Activated CD4-positive, alpha-beta T cell treated with anti-CD3 and anti-CD28 coated beads for 36 hours (primary cell): ENCODE measurements at regions not wholly inside any gene's neighbourhood (a gene's known extent, or its start where the extent isn't known, plus 50 kb on each side); places are given as distances from the start of the nearest gene placed in this dataset.

Experiments
- ATAC-seq: fragments of 200-7000 bp; cut with Tn5 transposase; one replicate; pipeline ENCODE4 v1.10.0; 2021; ENCODE audit warnings: mild to moderate bottlenecking, moderate library complexity
- CTCF ChIA-PET: fragments of 350-600 bp; sonication (Branson Sonifier 250); formaldehyde crosslinking; loops from one replicate; lab custom pipeline; 2021; ENCODE audit warnings: antibody characterized with exemption; lab: Charles Lee
- POLR2A ChIA-PET: fragments of 350-600 bp; sonication (Branson Sonifier 250); formaldehyde crosslinking; loops from one replicate; lab custom pipeline; 2021; ENCODE audit warnings: antibody characterized with exemption, inconsistent platforms; lab: Charles Lee
- DNase-seq: peaks from one replicate; pipeline ENCODE4 v3.0.0-alpha.2; 2020
- H3K27ac Mint-ChIP-seq: one replicate; pipeline ENCODE4 v1.8.0; 2021; ENCODE audit warnings: mixed read lengths
- H3K27me3 Mint-ChIP-seq: one replicate; pipeline ENCODE4 v1.8.0; 2021; ENCODE audit warnings: mixed read lengths
- H3K36me3 Mint-ChIP-seq: one replicate; pipeline ENCODE4 v1.8.0; 2021; ENCODE audit warnings: low read depth, mixed read lengths
- H3K4me1 Mint-ChIP-seq: one replicate; pipeline ENCODE4 v1.8.0; 2021; ENCODE audit warnings: mixed read lengths
- H3K4me3 Mint-ChIP-seq: one replicate; pipeline ENCODE4 v1.8.0; 2021; ENCODE audit warnings: mild to moderate bottlenecking, moderate library complexity, mixed read lengths
- H3K9me3 Mint-ChIP-seq: one replicate; pipeline ENCODE4 v1.8.0; 2021; ENCODE audit warnings: low read depth, mixed read lengths
- intact Hi-C, 2 experiments: fragments of 100-400 bp; cut with DNase I in 1 of 2; cut with micrococcal nuclease in 1 of 2; formaldehyde crosslinking; loops; one replicate each; pipeline versions ENCODE4 v1.14.2 to v1.15.1; 2022 to 2024; cut with DNase I, micrococcal nuclease

DNA sequence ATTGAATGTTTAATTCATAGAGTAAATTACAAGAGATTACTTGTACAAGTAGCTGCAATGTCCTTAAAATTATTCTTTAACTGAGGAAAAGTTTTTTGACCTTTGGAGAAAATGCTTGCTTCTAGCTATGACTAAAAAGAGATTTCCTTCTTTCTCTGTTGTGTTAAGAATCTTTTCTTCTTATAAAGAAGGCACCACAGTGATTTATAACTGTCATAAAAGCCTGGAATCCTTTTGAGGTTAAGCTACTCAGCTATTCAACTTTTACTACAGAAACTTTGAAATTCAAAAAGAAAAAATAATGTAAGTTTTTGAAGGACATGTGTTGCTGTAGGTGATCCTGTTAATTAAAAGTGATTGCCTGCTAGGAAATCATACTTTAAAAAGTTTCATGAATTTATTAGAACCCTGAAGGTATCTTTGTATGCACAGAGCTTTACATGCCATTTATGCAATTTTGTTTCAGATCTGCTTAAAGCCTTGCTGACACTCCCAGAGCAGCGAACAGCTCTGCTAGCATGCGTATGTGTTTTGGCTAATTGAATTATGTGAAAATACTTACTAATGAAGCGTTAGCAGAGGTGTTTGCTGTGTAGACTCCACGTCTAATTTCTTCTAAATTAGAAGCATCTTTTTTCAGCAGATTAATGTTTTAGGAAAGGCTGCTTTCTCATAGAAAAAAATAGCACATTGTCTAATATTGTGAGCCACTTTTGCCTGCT is 94.7 kb upstream of the SMYD2 start:
- Mint-ChIP-seq H3K4me3 (no peak overlapping the region), H3K27me3 (peaks cover 50% of the 10 kb centered on the region), H3K4me1 (peaks cover 8% of the 10 kb centered on the region), H3K27ac (no peak overlapping the region), H3K9me3 (peaks cover 10% of the 10 kb centered on the region), H3K36me3 (no peaks in the 10 kb centered on the region)
- intact Hi-C loops: no loop called here
- ATAC-seq (no peak), DNase-seq (no peak)
- ChIA-PET CTCF (interaction anchor here (0.7 kb wide), 1 partner anchor 28 kb away, joined by 3 read pairs; no protein-coding TSS in a partner anchor), POLR2A (no interaction called here)

DNA sequence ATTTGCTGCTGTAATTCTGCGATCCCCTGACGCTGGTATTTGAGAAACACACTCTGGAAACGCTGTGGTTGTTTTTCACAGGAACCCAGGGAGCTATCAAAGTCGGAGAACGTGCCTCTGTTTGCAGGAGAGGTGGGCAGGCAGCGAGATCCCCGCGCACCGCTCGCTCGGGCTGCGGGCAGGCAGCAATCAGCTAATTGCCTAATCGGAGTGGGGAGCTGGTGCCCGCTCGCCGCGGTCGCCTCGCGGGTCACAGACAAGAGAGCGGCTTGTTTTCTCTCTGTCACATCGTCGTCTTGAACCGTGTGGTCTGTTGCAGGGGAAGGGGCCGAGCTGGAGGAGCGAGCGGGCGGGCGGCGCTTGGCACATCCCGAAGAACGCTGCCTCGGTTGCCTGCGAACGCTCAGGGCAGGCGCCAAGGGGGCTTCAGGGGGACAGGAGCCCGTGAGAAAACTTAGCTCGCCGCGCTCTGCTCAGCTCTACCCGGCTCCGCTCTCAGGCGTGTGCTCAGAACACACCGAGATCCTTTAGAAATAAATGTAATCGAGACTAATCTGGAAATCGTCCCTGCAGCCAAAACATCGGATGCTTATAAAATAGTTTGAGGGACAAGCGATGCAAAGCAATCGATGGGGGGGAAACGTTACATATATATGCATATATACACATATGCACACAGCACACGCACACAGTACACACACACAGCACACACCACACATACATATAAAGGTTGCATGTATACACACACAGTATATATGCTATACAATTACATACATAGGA is 93.6 kb upstream of the SMYD2 start:
- H3K9me3 Mint-ChIP-seq: peaks cover 8% of the 10 kb centered on the region
- CTCF ChIA-PET: interaction anchor here (0.7 to 1.0 kb wide), 2 partner anchors 66 to 138 kb away, joined by 3 to 4 read pairs; no protein-coding TSS in a partner anchor
- no peaks in the 10 kb centered on the region for H3K36me3 Mint-ChIP-seq
- intact Hi-C loops: no loop called here
- ATAC-seq (no peak), DNase-seq (no peak)
- H3K27ac Mint-ChIP-seq: no peak overlapping the region
- POLR2A ChIA-PET: no interaction called here
- no peak overlapping the region for H3K4me3 Mint-ChIP-seq
- H3K4me1 Mint-ChIP-seq: peaks cover 8% of the 10 kb centered on the region
- H3K27me3 Mint-ChIP-seq: peaks cover 44% of the 10 kb centered on the region

DNA sequence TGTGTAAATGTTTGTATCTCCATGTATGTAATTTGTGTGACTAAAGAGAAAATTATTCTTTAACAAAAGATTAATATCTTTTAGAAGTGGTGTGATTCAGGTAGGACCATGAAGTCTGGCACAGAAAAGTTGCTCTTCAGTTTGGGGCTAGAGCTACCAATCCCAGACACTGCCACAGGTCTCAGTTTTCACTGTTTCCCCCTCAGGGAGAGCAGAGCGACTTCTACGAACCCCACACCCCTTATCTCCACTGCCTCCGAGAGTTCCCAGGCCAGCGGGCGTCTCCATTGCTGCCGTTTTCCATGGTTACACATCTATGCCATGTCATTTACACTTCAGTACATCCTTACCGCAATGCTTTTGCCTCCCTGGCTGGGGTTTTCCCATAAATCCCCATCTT is 93.0 kb upstream of the SMYD2 start:
- peaks cover 4% of the 10 kb centered on the region for H3K9me3 Mint-ChIP-seq
- no peaks in the 10 kb centered on the region for H3K36me3 Mint-ChIP-seq
- H3K4me1 Mint-ChIP-seq: peaks cover 8% of the 10 kb centered on the region
- H3K27me3 Mint-ChIP-seq: peaks cover 43% of the 10 kb centered on the region
- intact Hi-C loops: no loop called here
- DNase-seq (no peak), ATAC-seq (no peak)
- H3K27ac Mint-ChIP-seq: no peak overlapping the region
- H3K4me3 Mint-ChIP-seq: no peak overlapping the region
- ChIA-PET CTCF (interaction anchor here (1.0 kb wide), 1 partner anchor 65 kb away, joined by 3 read pairs; no protein-coding TSS in a partner anchor), POLR2A (no interaction called here)

DNA sequence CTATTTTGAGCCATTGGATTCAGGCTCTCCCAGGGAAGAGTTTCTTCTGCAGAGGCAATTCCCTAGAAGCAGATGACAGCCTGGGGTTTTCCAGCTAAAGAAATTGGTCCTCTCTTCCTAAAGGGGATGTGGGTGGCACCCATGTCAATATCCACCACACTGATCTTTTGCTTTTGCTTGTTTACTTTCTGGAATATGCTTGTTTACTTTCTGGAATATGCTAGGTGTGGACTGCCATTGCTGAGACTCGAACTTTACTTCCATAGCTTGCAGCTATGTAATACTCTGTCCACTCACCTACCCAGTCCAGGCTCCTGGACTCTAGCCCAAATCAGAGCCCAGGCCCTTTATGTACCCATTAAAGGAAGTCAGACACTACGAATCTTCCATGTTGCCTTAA is 92.1 kb upstream of the SMYD2 start:
- ChIA-PET CTCF (no interaction called here), POLR2A (no interaction called here)
- H3K36me3 Mint-ChIP-seq: no peaks in the 10 kb centered on the region
- peaks cover 38% of the 10 kb centered on the region for H3K27me3 Mint-ChIP-seq
- intact Hi-C loops: no loop called here
- DNase-seq (no peak), ATAC-seq (no peak)
- no peaks in the 10 kb centered on the region for H3K9me3 Mint-ChIP-seq
- peaks cover 8% of the 10 kb centered on the region for H3K4me1 Mint-ChIP-seq
- no peak overlapping the region for H3K27ac Mint-ChIP-seq
- no peak overlapping the region for H3K4me3 Mint-ChIP-seq

DNA sequence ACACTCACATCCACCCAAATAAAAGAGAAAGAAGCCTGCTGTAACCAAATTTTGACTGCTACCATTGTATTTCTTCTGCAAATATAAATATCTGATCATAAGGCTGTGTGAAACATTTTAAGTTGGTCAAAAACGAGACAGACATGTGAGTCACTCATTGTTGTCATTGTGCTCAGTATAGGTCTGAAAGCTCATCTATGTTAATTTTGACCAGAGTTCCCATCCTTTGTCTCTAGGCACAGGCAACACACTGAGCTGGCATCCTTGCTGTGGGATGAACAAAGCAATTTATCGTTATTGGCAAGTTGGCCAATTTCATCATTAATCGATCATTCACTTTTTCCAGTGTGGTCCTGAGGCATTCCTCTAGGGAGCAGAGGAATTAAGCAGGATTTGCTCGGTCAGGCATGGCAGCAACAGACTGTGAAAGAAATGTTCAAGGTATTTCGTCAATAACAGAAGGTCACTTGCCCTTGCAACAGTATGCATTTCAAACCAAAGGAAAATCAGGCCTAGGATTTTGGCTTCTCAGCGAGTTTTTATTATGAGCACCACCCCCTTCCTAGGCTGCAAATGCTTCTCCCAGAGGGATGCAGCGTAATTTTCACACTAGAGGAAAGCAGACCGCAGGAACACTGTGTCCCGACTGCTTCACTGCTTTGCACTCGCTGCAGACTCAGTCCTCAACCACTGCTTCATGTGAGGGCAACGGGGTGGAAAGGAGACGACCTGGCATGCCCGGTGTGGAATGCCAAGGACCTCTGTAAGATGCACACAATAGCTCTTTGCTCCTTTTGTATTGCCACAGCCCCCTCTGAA is 87.9 kb upstream of the SMYD2 start:
- DNase-seq: no peak
- POLR2A ChIA-PET: no interaction called here
- Mint-ChIP-seq H3K27me3 (peaks cover 22% of the 10 kb centered on the region), H3K9me3 (no peaks in the 10 kb centered on the region), H3K36me3 (no peaks in the 10 kb centered on the region), H3K4me1 (no peaks in the 10 kb centered on the region), H3K4me3 (no peak overlapping the region), H3K27ac (no peak overlapping the region)
- ATAC-seq: no peak
- CTCF ChIA-PET: no interaction called here
- intact Hi-C loops: no loop called here

DNA sequence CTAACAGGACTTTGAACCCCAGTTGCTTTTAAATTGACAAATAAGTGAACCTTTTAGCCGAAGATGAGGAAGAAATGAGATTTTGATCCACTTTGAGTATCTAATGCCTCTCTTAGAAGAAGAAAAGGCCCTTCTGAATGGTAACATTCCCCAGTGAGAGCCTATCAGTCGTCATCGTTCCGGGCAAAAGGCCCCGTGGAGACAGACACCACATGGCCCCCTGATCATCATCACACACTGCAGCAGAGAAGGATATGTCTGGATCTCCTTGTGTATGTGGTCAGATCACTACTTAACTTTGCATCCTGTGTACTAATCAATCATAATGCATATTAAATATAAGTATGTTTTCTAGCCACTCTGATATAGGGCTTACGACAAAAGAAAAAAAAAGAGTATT is 87.3 kb upstream of the SMYD2 start:
- Mint-ChIP-seq H3K4me1 (no peaks in the 10 kb centered on the region), H3K27ac (no peak overlapping the region), H3K27me3 (peaks cover 19% of the 10 kb centered on the region)

DNA sequence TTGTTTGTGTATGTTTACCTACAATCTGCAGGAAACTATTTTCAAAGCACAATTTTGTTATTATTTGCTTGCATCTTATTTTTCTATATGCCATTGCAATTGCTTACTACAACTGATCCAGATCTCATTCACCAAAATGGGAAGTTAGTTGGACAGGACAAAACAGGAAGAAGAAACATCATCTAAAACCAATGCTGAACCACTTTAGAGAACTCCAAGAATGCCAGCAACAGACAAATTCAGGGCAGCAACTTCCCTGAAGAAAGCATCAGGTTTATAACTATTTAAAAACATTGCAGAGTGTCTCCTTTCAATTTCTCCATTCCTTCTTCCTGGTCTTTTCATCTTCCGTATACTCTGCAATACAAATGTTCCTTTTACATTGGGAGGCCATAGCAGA is 82.4 kb upstream of the SMYD2 start:
- Mint-ChIP-seq H3K4me1 (no peaks in the 10 kb centered on the region), H3K27ac (no peak overlapping the region), H3K27me3 (peaks cover 23% of the 10 kb centered on the region), H3K36me3 (no peaks in the 10 kb centered on the region), H3K9me3 (no peaks in the 10 kb centered on the region), H3K4me3 (no peak overlapping the region)
- intact Hi-C loops: no loop called here
- ATAC-seq (no peak), DNase-seq (no peak)
- ChIA-PET POLR2A (no interaction called here), CTCF (no interaction called here)

More for the DNA sequence above, 87.3 kb upstream of the SMYD2 start:
- Mint-ChIP-seq H3K9me3 (no peaks in the 10 kb centered on the region), H3K4me3 (no peak overlapping the region), H3K36me3 (no peaks in the 10 kb centered on the region)
- DNase-seq: no peak
- no peak for ATAC-seq
- CTCF ChIA-PET: no interaction called here
- intact Hi-C loops: no loop called here
- POLR2A ChIA-PET: no interaction called here

DNA sequence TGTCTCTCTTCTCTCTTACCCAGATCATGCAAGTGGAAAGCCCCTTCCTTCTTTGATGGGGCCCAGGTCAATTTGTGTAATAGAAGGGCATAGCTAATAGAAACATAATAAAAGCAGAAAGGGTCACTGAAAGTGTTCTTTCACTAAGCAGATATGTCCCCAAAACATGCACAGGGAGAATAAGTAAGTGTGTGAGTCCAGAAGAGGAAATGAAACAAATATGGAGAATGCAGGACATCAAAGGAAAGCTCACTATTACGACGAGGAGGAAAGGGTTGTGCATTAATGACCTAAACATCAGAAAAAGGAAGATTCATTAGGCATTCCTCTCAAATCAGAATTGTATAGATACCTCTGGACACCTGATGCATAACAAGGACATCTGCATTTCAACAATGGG is 81.4 kb upstream of the SMYD2 start:
- H3K9me3 Mint-ChIP-seq: no peaks in the 10 kb centered on the region
- H3K4me1 Mint-ChIP-seq: no peaks in the 10 kb centered on the region
- no peak overlapping the region for H3K4me3 Mint-ChIP-seq
- DNase-seq (no peak), ATAC-seq (no peak)
- ChIA-PET CTCF (interaction anchor here (1.6 kb wide), 1 partner anchor 20 kb away, joined by 5 read pairs; no protein-coding TSS in a partner anchor), POLR2A (no interaction called here)
- intact Hi-C loops: no loop called here
- no peak overlapping the region for H3K27ac Mint-ChIP-seq
- H3K36me3 Mint-ChIP-seq: no peaks in the 10 kb centered on the region
- peaks cover 21% of the 10 kb centered on the region for H3K27me3 Mint-ChIP-seq

DNA sequence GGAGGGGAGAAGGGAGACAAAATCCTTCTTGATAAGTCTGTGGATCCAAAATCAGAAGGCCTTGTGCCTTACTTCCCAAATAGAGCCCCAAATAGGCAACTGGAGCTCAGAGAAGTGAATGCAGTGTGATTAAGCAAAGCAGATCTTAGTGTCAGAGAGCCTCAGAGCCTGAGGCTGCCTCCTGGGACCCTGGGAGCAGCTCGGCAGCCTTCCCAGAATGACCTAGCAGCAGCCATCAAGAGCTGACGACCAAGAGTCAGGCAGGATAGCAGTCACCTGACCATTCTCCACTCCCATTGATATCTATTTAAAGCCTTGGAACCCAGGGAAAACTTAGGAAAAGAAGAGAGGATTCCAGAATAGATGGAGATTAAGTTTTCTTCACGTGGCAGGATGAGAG is 78.0 kb upstream of the SMYD2 start:
- intact Hi-C loops: no loop called here
- no peaks in the 10 kb centered on the region for H3K4me1 Mint-ChIP-seq
- no peak overlapping the region for H3K27ac Mint-ChIP-seq
- ATAC-seq (no peak), DNase-seq (no peak)
- peaks cover 16% of the 10 kb centered on the region for H3K27me3 Mint-ChIP-seq
- POLR2A ChIA-PET: no interaction called here
- CTCF ChIA-PET: interaction anchor here (0.6 to 1.3 kb wide), 2 partner anchors 128 to 996 kb away, joined by 3 read pairs; no protein-coding TSS in a partner anchor
- H3K4me3 Mint-ChIP-seq: no peak overlapping the region
- no peaks in the 10 kb centered on the region for H3K36me3 Mint-ChIP-seq
- no peaks in the 10 kb centered on the region for H3K9me3 Mint-ChIP-seq

DNA sequence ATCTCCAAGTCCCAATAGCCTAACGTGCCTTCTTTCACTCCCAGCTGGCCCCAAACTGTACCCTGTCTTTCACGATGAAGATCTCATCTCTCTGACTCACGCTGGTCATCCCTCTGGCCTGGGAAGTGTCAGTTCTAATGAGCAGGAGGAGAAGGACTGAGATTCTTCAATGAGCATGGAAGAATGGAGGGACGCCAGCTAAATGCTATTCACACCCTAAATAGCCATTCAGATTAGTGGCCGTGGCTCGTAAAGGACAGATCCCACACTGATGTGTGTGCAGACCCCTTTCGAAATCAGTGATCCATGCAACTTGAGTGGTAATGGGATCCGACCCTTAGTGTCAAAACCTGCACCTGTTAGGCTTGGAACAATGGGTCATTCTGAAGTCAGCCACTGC is 75.9 kb upstream of the SMYD2 start:
- no peak for ATAC-seq
- H3K4me1 Mint-ChIP-seq: no peaks in the 10 kb centered on the region

DNA sequence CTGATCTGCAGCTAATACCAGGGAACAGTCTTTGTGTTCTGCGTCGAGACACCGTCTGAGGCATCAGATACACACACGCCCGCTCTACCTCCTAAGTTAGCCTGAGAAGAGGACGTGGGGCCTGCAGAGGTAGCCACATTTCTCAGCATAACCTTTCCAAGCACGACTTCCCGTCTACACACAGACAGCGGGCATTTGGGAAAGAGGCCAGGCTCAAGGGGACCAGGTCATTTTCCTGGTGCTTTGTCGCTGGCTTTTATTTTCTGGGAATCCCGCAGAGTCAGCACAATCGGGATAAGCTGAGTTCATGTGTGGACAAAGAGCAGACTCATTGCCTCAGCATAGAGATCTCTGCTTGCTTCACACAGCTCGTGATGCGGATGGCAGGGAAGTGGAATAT is 72.5 kb upstream of the SMYD2 start:
- Mint-ChIP-seq H3K4me1 (no peaks in the 10 kb centered on the region), H3K4me3 (no peak overlapping the region), H3K9me3 (no peaks in the 10 kb centered on the region), H3K27ac (no peak overlapping the region), H3K36me3 (no peaks in the 10 kb centered on the region), H3K27me3 (peaks cover 3% of the 10 kb centered on the region)
- ChIA-PET POLR2A (no interaction called here), CTCF (interaction anchor here (0.6 to 3.3 kb wide), 6 partner anchors 9 to 1076 kb away, joined by 3 to 13 read pairs (median 3); no protein-coding TSS in a partner anchor)
- no peak for DNase-seq
- ATAC-seq: no peak
- intact Hi-C loops: no loop called here

More for the DNA sequence above, 75.9 kb upstream of the SMYD2 start:
- H3K9me3 Mint-ChIP-seq: no peaks in the 10 kb centered on the region
- CTCF ChIA-PET: interaction anchor here (1.0 kb wide), 1 partner anchor 9 kb away, joined by 3 read pairs; no protein-coding TSS in a partner anchor
- DNase-seq: no peak
- no peak overlapping the region for H3K27ac Mint-ChIP-seq
- peaks cover 7% of the 10 kb centered on the region for H3K27me3 Mint-ChIP-seq
- H3K36me3 Mint-ChIP-seq: no peaks in the 10 kb centered on the region
- H3K4me3 Mint-ChIP-seq: no peak overlapping the region
- POLR2A ChIA-PET: no interaction called here
- intact Hi-C loops: no loop called here
